A549 (cell line): ENCODE measurements at regions not wholly inside any gene's neighbourhood (a gene's known extent, or its start where the extent isn't known, plus 50 kb on each side); places are given as distances from the start of the nearest gene placed in this dataset.

Experiments
- ATAC-seq, 2 experiments: fragments of 200-7000 bp in 1 of 2; fragments of >200 bp in 1 of 2; cut with Nextera tagmentation in 1 of 2; cut with Tn5 transposase in 1 of 2; 3 replicates each; pipeline versions ENCODE4 v1.8.0 to v1.9.1; 2018 to 2020; ENCODE audit warnings: mild to moderate bottlenecking in 1 of 2, moderate library complexity in 1 of 2
- CTCF ChIA-PET: fragments of 300-600 bp; sonication (Branson Sonifier 250); formaldehyde crosslinking; extraction: SDS; loops from one replicate; lab custom pipeline; 2021; ENCODE audit warnings: antibody characterized with exemption, inconsistent platforms; lab: Yijun Ruan, JAX
- POLR2A ChIA-PET: fragments of 350-600 bp; formaldehyde crosslinking; extraction: SDS; loops from one replicate; lab custom pipeline; 2021; ENCODE audit warnings: antibody characterized with exemption, inconsistent platforms; lab: Yijun Ruan, JAX
- DNase-seq, 2 experiments: peaks; one replicate each; pipeline versions ENCODE4 v3.0.0 to v3.0.0-alpha.2; 2011 to 2016; ENCODE audit warnings: low read depth in 1 of 2, low spot score in 1 of 2
- FAIRE-seq: peaks from 2 replicates; lab custom pipeline; 2011; peaks lifted over from hg19 to GRCh38; lab: Jason Lieb, UNC
- H3K27ac ChIP-seq, 2 experiments: fragments of >200 bp; sonication (Bioruptor Twin); formaldehyde crosslinking; 3 replicates each; pipeline ENCODE4 v1.5.1; 2016 to 2017
- H3K4me1 ChIP-seq: fragments of >200 bp; sonication (Bioruptor Twin); formaldehyde crosslinking; 3 replicates; pipeline ENCODE4 v1.6.1; 2016
- H3K4me2 ChIP-seq: fragments of >200 bp; sonication (Bioruptor Twin); formaldehyde crosslinking; 3 replicates; pipeline ENCODE4 v1.6.1; 2016
- H3K4me3 ChIP-seq: fragments of >200 bp; sonication (Bioruptor Twin); formaldehyde crosslinking; 3 replicates; pipeline ENCODE4 v1.5.1; 2016
- H3K9me3 ChIP-seq: fragments of >200 bp; sonication (Bioruptor Twin); formaldehyde crosslinking; 3 replicates; pipeline ENCODE4 v1.6.1; 2016
- CBX8 ChIP-seq: fragments of 200-600 bp; sonication (generic); IDR thresholded peaks from 2 replicates; pipeline ENCODE4 v1.6.1; 2016
- CHD2 ChIP-seq: fragments of 150-350 bp; IDR thresholded peaks from 2 replicates; pipeline ENCODE4 v1.6.1; 2014; ENCODE audit warnings: low read length; ENCODE audit not compliant: partially characterized antibody
- CHD4 ChIP-seq: fragments of 200-600 bp; sonication (generic); IDR thresholded peaks from 2 replicates; pipeline ENCODE4 v1.6.1; 2016; ENCODE audit warnings: antibody characterized with exemption, mild to moderate bottlenecking, borderline replicate concordance
- EHMT2 ChIP-seq: fragments of 200-600 bp; sonication (generic); IDR thresholded peaks from 2 replicates; pipeline ENCODE4 v1.6.1; 2016; ENCODE audit warnings: antibody characterized with exemption, low read depth, mild to moderate bottlenecking, moderate library complexity
- EP300 ChIP-seq, 2 experiments: fragments of >200 bp; sonication (Bioruptor Twin); formaldehyde crosslinking; IDR thresholded peaks; 2 replicates in 1 of 2; 3 replicates in 1 of 2; pipeline ENCODE4 v1.6.1; 2016 to 2017
- ESRRA ChIP-seq: fragments of 150-350 bp; IDR thresholded peaks from 2 replicates; pipeline ENCODE4 v1.6.1; 2014; ENCODE audit warnings: mild to moderate bottlenecking, low read length, borderline replicate concordance
- FOXS1 ChIP-seq: fragments of 250-450 bp; sonication (Bioruptor Pico); IDR thresholded peaks from 2 replicates; pipeline ENCODE4 v1.5.0; 2020; ENCODE audit warnings: mild to moderate bottlenecking, moderate library complexity
- HEYL ChIP-seq: fragments of 250-450 bp; sonication (Bioruptor Pico); IDR thresholded peaks from 2 replicates; pipeline ENCODE4 v1.8.0; 2021; ENCODE audit warnings: mild to moderate bottlenecking, moderate library complexity
- HMGXB4 ChIP-seq: fragments of 250-450 bp; sonication (Bioruptor Pico); IDR thresholded peaks from 2 replicates; pipeline ENCODE4 v1.5.0; 2021; ENCODE audit warnings: mild to moderate bottlenecking, moderate library complexity, borderline replicate concordance
- HOXA7 ChIP-seq: fragments of 250-450 bp; sonication (Bioruptor Pico); IDR thresholded peaks from 2 replicates; pipeline ENCODE4 v1.5.0; 2020; ENCODE audit warnings: mild to moderate bottlenecking, moderate library complexity
- JUNB ChIP-seq: fragments of >200 bp; sonication (Bioruptor Twin); formaldehyde crosslinking; IDR thresholded peaks from 2 replicates; pipeline ENCODE4 v1.6.1; 2016
- MAFK ChIP-seq: fragments of 450-650 bp; IDR thresholded peaks from 2 replicates; pipeline ENCODE4 v1.6.1; 2014; ENCODE audit not compliant: partially characterized antibody
- MYC ChIP-seq: IDR thresholded peaks from 2 replicates; pipeline ENCODE4 v1.6.1; 2012; ENCODE audit warnings: mild to moderate bottlenecking, inconsistent platforms, low read length, improper control_type of control experiment, borderline replicate concordance
- NFE2L2 ChIP-seq: fragments of 150-350 bp; conservative IDR thresholded peaks from 2 replicates; pipeline ENCODE4 v1.6.1; 2014; ENCODE audit warnings: low read length
- NR3C1 ChIP-seq: fragments of >200 bp; sonication (Bioruptor Twin); formaldehyde crosslinking; IDR thresholded peaks from 3 replicates; pipeline ENCODE4 v1.6.1; 2017
- POLR2AphosphoS2 ChIP-seq: conservative IDR thresholded peaks from 2 replicates; pipeline ENCODE4 v1.6.1; 2012; ENCODE audit warnings: low read length, improper control_type of control experiment, inconsistent platforms
- RAD21 ChIP-seq, 2 experiments: fragments of >200 bp in 1 of 2; sonication (Bioruptor Twin) in 1 of 2; formaldehyde crosslinking in 1 of 2; IDR thresholded peaks in 1 of 2; conservative IDR thresholded peaks in 1 of 2; 2 replicates in 1 of 2; 3 replicates in 1 of 2; pipeline ENCODE4 v1.6.1; 2012 to 2018; ENCODE audit warnings: inconsistent platforms in 1 of 2
- RARB ChIP-seq: fragments of 250-450 bp; sonication (Bioruptor Pico); IDR thresholded peaks from 2 replicates; pipeline ENCODE4 v1.8.0; 2021; ENCODE audit warnings: mild to moderate bottlenecking, moderate library complexity
- RFX5 ChIP-seq: fragments of 450-650 bp; IDR thresholded peaks from 2 replicates; pipeline ENCODE4 v1.7.1; 2014; ENCODE audit warnings: antibody characterized with exemption, mild to moderate bottlenecking, moderate library complexity
- RNF2 ChIP-seq: fragments of 200-600 bp; sonication (generic); IDR thresholded peaks from 2 replicates; pipeline ENCODE4 v1.6.1; 2016; ENCODE audit warnings: low read depth, mild to moderate bottlenecking, antibody characterized with exemption, moderate library complexity, borderline replicate concordance
- SMC3 ChIP-seq: fragments of >200 bp; sonication (Bioruptor Twin); formaldehyde crosslinking; IDR thresholded peaks from 3 replicates; pipeline ENCODE4 v1.6.1; 2018; ENCODE audit warnings: inconsistent platforms
- SREBF2 ChIP-seq: fragments of 450-650 bp; IDR thresholded peaks from 2 replicates; pipeline ENCODE4 v1.6.1; 2014; ENCODE audit warnings: mild to moderate bottlenecking, moderate library complexity
- USF2 ChIP-seq: fragments of 450-650 bp; IDR thresholded peaks from 2 replicates; pipeline ENCODE4 v1.6.1; 2014; ENCODE audit warnings: antibody characterized with exemption
- ZNF302 ChIP-seq: fragments of 250-450 bp; sonication (Bioruptor Pico); IDR thresholded peaks from 2 replicates; pipeline ENCODE4 v1.9.0; 2021; ENCODE audit warnings: inconsistent platforms, mild to moderate bottlenecking, moderate library complexity
- ZSCAN20 ChIP-seq: fragments of 250-450 bp; sonication (Bioruptor Pico); IDR thresholded peaks from 2 replicates; pipeline ENCODE4 v1.8.0; 2022; ENCODE audit warnings: mild to moderate bottlenecking, moderate library complexity
- WGBS: methylation state at CpG from one replicate; pipeline ENCODE4 v1.1.6; 2017; ENCODE audit errors: missing lambda C conversion rate; 5-methylcytosine and 5-hydroxymethylcytosine counted together

- WGBS: 63% methylated on average over 2 of the region's 2 CpGs
- POLR2A ChIA-PET: no interaction called here
- Histone ChIP-seq H3K4me3 (no peak overlapping the region), H3K4me1 (no peaks in the 10 kb centered on the region), H3K4me2 (no peak overlapping the region), H3K9me3 (no peaks in the 10 kb centered on the region), H3K27ac (no peak overlapping the region)
- no peak for DNase-seq
- FAIRE-seq: no peak
- CTCF ChIA-PET: no interaction called here
- TF ChIP-seq EHMT2 (no peak), ZNF302 (CRISPR knock-in tag) (no peak), CHD2 (no peak), SREBF2 (no peak), HOXA7 (no peak), RAD21 (conservative IDR thresholded peaks at IDR 0.05 in 1 of 2, IDR thresholded peaks at IDR 0.05 in 1 of 2) (no peak), MYC (no peak), NFE2L2 (no peak), SMC3 (no peak)
- ATAC-seq: no peak
These were observed 60.6 kb upstream of the CHD6 start for GRCh38 chr20:41678799-41679198.

GRCh38 chr20:41672282-41672681 is 54.1 kb upstream of the CHD6 start:
- ATAC-seq (no peak), DNase-seq (no peak), FAIRE-seq (no peak)
- Histone ChIP-seq H3K4me3 (no peak overlapping the region), H3K4me1 (peaks cover 11% of the 10 kb centered on the region), H3K27ac (no peak overlapping the region), H3K9me3 (no peaks in the 10 kb centered on the region), H3K4me2 (no peak overlapping the region)
- 97% methylated on average over 3 of the region's 3 CpGs for WGBS
- ChIA-PET POLR2A (no interaction called here), CTCF (interaction anchor here (1.0 to 4.7 kb wide), 3 partner anchors 21 to 709 kb away, joined by 3 to 22 read pairs (median 8); no protein-coding TSS in a partner anchor)
- TF ChIP-seq RFX5: no peak
- no peak for TF ChIP-seq USF2
- TF ChIP-seq POLR2AphosphoS2: no peak
- no peak for TF ChIP-seq EP300 (IDR thresholded peaks at IDR 0.05)
- TF ChIP-seq RAD21 (conservative IDR thresholded peaks at IDR 0.05 in 1 of 2, IDR thresholded peaks at IDR 0.05 in 1 of 2): no peak
- TF ChIP-seq FOXS1 (CRISPR knock-in tag): no peak
- TF ChIP-seq CHD2: no peak
- no peak for TF ChIP-seq RNF2
- TF ChIP-seq MYC: no peak
- TF ChIP-seq NR3C1: no peak
- TF ChIP-seq NFE2L2: no peak
- no peak for TF ChIP-seq HEYL (CRISPR knock-in tag)
- TF ChIP-seq HMGXB4: no peak
- TF ChIP-seq ZSCAN20 (CRISPR knock-in tag): no peak

- Histone ChIP-seq H3K4me3 (no peak overlapping the region), H3K27ac (no peak overlapping the region), H3K4me2 (no peak overlapping the region), H3K4me1 (peaks cover 11% of the 10 kb centered on the region), H3K9me3 (no peaks in the 10 kb centered on the region)
- 90% methylated on average over 6 of the region's 6 CpGs for whole genome bisulfite sequencing
- no peak for DNase-seq
- no peak for ATAC-seq
- TF ChIP-seq CHD4: no peak
- no peak for TF ChIP-seq NFE2L2
- no peak for TF ChIP-seq JUNB
- TF ChIP-seq ESRRA: no peak
- TF ChIP-seq MAFK: no peak
- no peak for TF ChIP-seq RARB (CRISPR knock-in tag)
- TF ChIP-seq CBX8: no peak
- TF ChIP-seq HOXA7: no peak
- POLR2A ChIA-PET: no interaction called here
- FAIRE-seq: no peak
- CTCF ChIA-PET: interaction anchor here (2.0 to 4.7 kb wide), 2 partner anchors 22 to 26 kb away, joined by 8 to 22 read pairs; no protein-coding TSS in a partner anchor
These were observed 53.0 kb upstream of the CHD6 start for GRCh38 chr20:41671143-41671542.
